K562 (cell line): ENCODE measurements at regions not wholly inside any gene's neighbourhood (a gene's known extent, or its start where the extent isn't known, plus 50 kb on each side); places are given as distances from the start of the nearest gene placed in this dataset.

ENCODE experiments used
- ADNP ChIP-seq: fragments of 200-800 bp; sonication (Bioruptor generic); IDR thresholded peaks from 2 replicates; pipeline ENCODE4 v1.6.1; 2016; ENCODE audit warnings: missing genetic modification characterization, missing compliant biosample characterization
- ARID1B ChIP-seq: fragments of 450-650 bp; IDR thresholded peaks from 2 replicates; pipeline ENCODE4 v1.6.1; 2016; ENCODE audit warnings: antibody characterized with exemption, mild to moderate bottlenecking, inconsistent platforms
- ATF1 ChIP-seq, 2 experiments: fragments of 450-650 bp in 1 of 2; IDR thresholded peaks; 2 replicates each; pipeline ENCODE4 v1.6.1; 2016; ENCODE audit warnings: missing compliant biosample characterization in 1 of 2, missing genetic modification characterization in 1 of 2
- CBX3 ChIP-seq, 2 experiments: IDR thresholded peaks; 1 replicate in 1 of 2; 2 replicates in 1 of 2; pipeline ENCODE4 v1.6.1; 2012; ENCODE audit warnings: inconsistent platforms in 2 of 2, low read length in 2 of 2, borderline replicate concordance in 1 of 2, control low read depth in 1 of 2
- E4F1 ChIP-seq: fragments of 250-450 bp; sonication (Bioruptor Pico); IDR thresholded peaks from 2 replicates; pipeline ENCODE4 v1.5.0; 2021; ENCODE audit warnings: mild to moderate bottlenecking, borderline replicate concordance
- EP400 ChIP-seq: fragments of 450-650 bp; IDR thresholded peaks from 2 replicates; pipeline ENCODE4 v1.6.1; 2017; ENCODE audit warnings: antibody characterized with exemption, mild to moderate bottlenecking, moderate library complexity
- GATAD2A ChIP-seq: fragments of 450-650 bp; IDR thresholded peaks from 2 replicates; pipeline ENCODE4 v1.6.1; 2017
- HLTF ChIP-seq: fragments of 450-650 bp; IDR thresholded peaks from 2 replicates; pipeline ENCODE4 v1.6.1; 2016
- L3MBTL2 ChIP-seq: fragments of 450-650 bp; IDR thresholded peaks from 2 replicates; pipeline ENCODE4 v1.6.1; 2016; ENCODE audit warnings: mild to moderate bottlenecking, moderate library complexity
- MAFG ChIP-seq: fragments of 450-650 bp; conservative IDR thresholded peaks from 2 replicates; pipeline ENCODE4 v1.6.1; 2016; ENCODE audit warnings: missing genetic modification characterization, missing compliant biosample characterization
- PBX2 ChIP-seq, 2 experiments: IDR thresholded peaks in 1 of 2; conservative IDR thresholded peaks in 1 of 2; 2 replicates each; pipeline ENCODE4 v1.6.1; 2016; ENCODE audit warnings: low read depth in 2 of 2, mild to moderate bottlenecking in 1 of 2, missing compliant biosample characterization in 1 of 2, missing genetic modification characterization in 1 of 2, moderate library complexity in 1 of 2
- POLR2AphosphoS5 ChIP-seq: IDR thresholded peaks from 2 replicates; pipeline ENCODE4 v1.6.1; 2011; ENCODE audit warnings: mild to moderate bottlenecking, low read depth, low read length, moderate library complexity; ENCODE audit not compliant: control insufficient read depth, insufficient read depth
- POLR2H ChIP-seq: IDR thresholded peaks from 2 replicates; pipeline ENCODE4 v1.6.1; 2016; ENCODE audit warnings: missing genetic modification characterization, low read depth, mild to moderate bottlenecking, control low read depth, missing compliant biosample characterization, moderate library complexity
- TBL1XR1 ChIP-seq, 2 experiments: IDR thresholded peaks; 2 replicates each; pipeline ENCODE4 v1.6.1; 2012; ENCODE audit warnings: improper control_type of control experiment in 2 of 2, low read length in 2 of 2, mild to moderate bottlenecking in 1 of 2
- TCF7 ChIP-seq: sonication (generic); IDR thresholded peaks from 2 replicates; pipeline ENCODE4 v1.6.1; 2016; ENCODE audit warnings: antibody characterized with exemption, borderline replicate concordance
- TCF7L2 ChIP-seq: fragments of 150-350 bp; IDR thresholded peaks from 2 replicates; pipeline ENCODE4 v1.6.1; 2016; ENCODE audit warnings: low read depth, mild to moderate bottlenecking, low read length, moderate library complexity
- TRIM25 ChIP-seq: fragments of 450-650 bp; IDR thresholded peaks from 2 replicates; pipeline ENCODE4 v1.7.0; 2016; ENCODE audit warnings: borderline replicate concordance
- ZBTB33 ChIP-seq: sonication (generic); formaldehyde crosslinking; IDR thresholded peaks from 2 replicates; pipeline ENCODE4 v1.8.1; 2023; ENCODE audit warnings: mild to moderate bottlenecking, missing genetic modification reagents
- ZNF75A ChIP-seq: fragments of 450-650 bp; formaldehyde crosslinking; IDR thresholded peaks from 2 replicates; pipeline ENCODE4 v1.4.0; 2020; ENCODE audit warnings: mild to moderate bottlenecking
- ZSCAN32 ChIP-seq: fragments of 450-650 bp; formaldehyde crosslinking; IDR thresholded peaks from 2 replicates; pipeline ENCODE4 v1.4.0; 2020; ENCODE audit warnings: mild to moderate bottlenecking, moderate library complexity

GRCh38 chr6:26743157-26743821, 83.7 kb upstream of the ZNF322 start (continued):
- no peak for TF ChIP-seq TRIM25
- TF ChIP-seq ZBTB33 (CRISPR knock-in tag) = peak; percentile 78
- no peak for TF ChIP-seq ARID1B
- TF ChIP-seq GATAD2A = no peak
- peak; percentile 97 for TF ChIP-seq POLR2H
- no peak for TF ChIP-seq ZSCAN32
- TF ChIP-seq POLR2AphosphoS5 = no peak
- TF ChIP-seq TCF7L2 = no peak
- TF ChIP-seq PBX2 (CRISPR knock-in tag; IDR thresholded peaks at IDR 0.05; ENCODE audit: low read depth) = no peak
- no peak for TF ChIP-seq PBX2 (tag; conservative IDR thresholded peaks at IDR 0.05; ENCODE audit: low read depth)
- TF ChIP-seq TBL1XR1 (IDR thresholded peaks at IDR 0.05; ENCODE audit: low read length in 2 of 2) = no peak
- no peak for TF ChIP-seq HLTF
- TF ChIP-seq TCF7 = no peak
- 0 out of 3 replicates have a peak, but pooled peaks of 1 of the 2 experiments have one; percentile 18 for TF ChIP-seq CBX3 (IDR thresholded peaks at IDR 0.05; ENCODE audit: borderline replicate concordance in 1 of 2, low read length in 2 of 2)
- TF ChIP-seq ATF1 (CRISPR knock-in tag; IDR thresholded peaks at IDR 0.05) = no peak
- TF ChIP-seq ATF1 (tag; IDR thresholded peaks at IDR 0.05) = peak; percentile 68
- no peak for TF ChIP-seq EP400
- no peak for TF ChIP-seq ZNF75A (CRISPR knock-in tag)
- peak; percentile 60 for TF ChIP-seq L3MBTL2
- TF ChIP-seq ADNP (tag) = peak; percentile 74
- TF ChIP-seq E4F1 (CRISPR knock-in tag) = no peak
- TF ChIP-seq MAFG (tag) = no peak
